GM19240 (cell line): ENCODE measurements at regions not wholly inside any gene's neighbourhood (a gene's known extent, or its start where the extent isn't known, plus 50 kb on each side); places are given as distances from the start of the nearest gene placed in this dataset.
"Not testable (repeated sequence)": the region's sequence is repeated elsewhere in the genome, so short reads cannot be mapped to it uniquely, and the experiment has no call there.

Source experiments
- DNase-seq: peaks from one replicate; pipeline ENCODE4 v3.0.0; 2011; ENCODE audit warnings: low spot score; ENCODE audit not compliant: insufficient read length

GRCh38 chr21:43289966-43290365 lies 121.2 kb downstream of the CRYAA start:
- DNase-seq: no peak

- no peak for DNase-seq
These were observed 120.6 kb downstream of the CRYAA start for GRCh38 chr21:43289442-43289841.

- no peak for DNase-seq
These were observed 119.3 kb downstream of the CRYAA start for GRCh38 chr21:43287795-43288755.

- no peak for DNase-seq
These were observed 118.4 kb downstream of the CRYAA start for GRCh38 chr21:43287111-43287760.

- DNase-seq: no peak
These were observed 117.4 kb downstream of the CRYAA start for GRCh38 chr21:43286196-43286595.

- no peak for DNase-seq
These were observed 115.9 kb downstream of the CRYAA start for GRCh38 chr21:43284700-43285099.

GRCh38 chr21:43284238-43284637 lies 115.4 kb downstream of the CRYAA start:
- DNase-seq: no peak

- DNase-seq: not testable (repeated sequence)
These were observed 115.1 kb downstream of the CRYAA start for GRCh38 chr21:43283925-43284221.

- DNase-seq: no peak
These were observed 114.5 kb downstream of the CRYAA start for GRCh38 chr21:43283136-43283924.

GRCh38 chr21:43282358-43283120 lies 113.7 kb downstream of the CRYAA start:
- no peak for DNase-seq

GRCh38 chr21:43281661-43282357 lies 113.0 kb downstream of the CRYAA start:
- DNase-seq: no peak

- DNase-seq: no peak
These were observed 112.3 kb downstream of the CRYAA start for GRCh38 chr21:43280949-43281633.

- no peak for DNase-seq
These were observed 110.7 kb downstream of the CRYAA start for GRCh38 chr21:43279578-43279894.

GRCh38 chr21:43278766-43279577 lies 110.2 kb downstream of the CRYAA start:
- no peak for DNase-seq

- no peak for DNase-seq
These were observed 109.6 kb downstream of the CRYAA start for GRCh38 chr21:43278359-43278758.

- no peak for DNase-seq
These were observed 108.9 kb downstream of the CRYAA start for GRCh38 chr21:43277481-43278351.

GRCh38 chr21:43276811-43277210 lies 108.0 kb downstream of the CRYAA start:
- no peak for DNase-seq

GRCh38 chr21:43275421-43276211 lies 106.8 kb downstream of the CRYAA start:
- DNase-seq: no peak
